Smooth muscle cell (in vitro differentiated cells): ENCODE measurements at regions not wholly inside any gene's neighbourhood (a gene's known extent, or its start where the extent isn't known, plus 50 kb on each side); places are given as distances from the start of the nearest gene placed in this dataset.
"Not testable (repeated sequence)": the region's sequence is repeated elsewhere in the genome, so short reads cannot be mapped to it uniquely, and the experiment has no call there.

Source experiments
- DNase-seq: peaks from one replicate; lab custom pipeline; 2025; ENCODE audit not compliant: unreplicated experiment; lab: John Stamatoyannopoulos, UW
- H2AFZ ChIP-seq: fragments of 200-600 bp; sonication (generic); 2 replicates; pipeline ENCODE4 v1.6.0; 2016; ENCODE audit warnings: antibody characterized with exemption, low read depth, mild to moderate bottlenecking
- H3F3A ChIP-seq: fragments of 200-600 bp; sonication (generic); 2 replicates; pipeline ENCODE4 v1.6.0; 2017; ENCODE audit warnings: antibody characterized with exemption, low read depth
- H3K27ac ChIP-seq: fragments of 200-600 bp; sonication (generic); 2 replicates; pipeline ENCODE4 v1.5.1; 2016; ENCODE audit warnings: low read depth, mild to moderate bottlenecking
- H3K27me3 ChIP-seq: fragments of 200-600 bp; sonication (generic); 2 replicates; pipeline ENCODE4 v1.6.1; 2016; ENCODE audit warnings: low read depth, mild to moderate bottlenecking
- H3K36me3 ChIP-seq: fragments of 200-600 bp; sonication (generic); 2 replicates; pipeline ENCODE4 v1.5.1; 2016; ENCODE audit warnings: low read depth
- H3K4me1 ChIP-seq: fragments of 200-600 bp; sonication (generic); 2 replicates; pipeline ENCODE4 v1.5.1; 2016; ENCODE audit warnings: low read depth
- H3K4me2 ChIP-seq: fragments of 200-600 bp; sonication (generic); 2 replicates; pipeline ENCODE4 v1.6.0; 2016; ENCODE audit warnings: mild to moderate bottlenecking
- H3K4me3 ChIP-seq: fragments of 200-600 bp; sonication (generic); 2 replicates; pipeline ENCODE4 v1.5.1; 2016; ENCODE audit warnings: mild to moderate bottlenecking
- H3K79me2 ChIP-seq: fragments of 200-600 bp; sonication (generic); 2 replicates; pipeline ENCODE4 v1.6.0; 2016; ENCODE audit warnings: low read depth, mild to moderate bottlenecking
- H3K9ac ChIP-seq: fragments of 200-600 bp; sonication (generic); 2 replicates; pipeline ENCODE4 v1.6.0; 2016; ENCODE audit warnings: low read depth
- H3K9me3 ChIP-seq: fragments of 200-600 bp; sonication (generic); replicated peaks from 2 replicates; pipeline ENCODE4 v1.5.1; 2016; ENCODE audit warnings: low read depth
- H4K20me1 ChIP-seq: fragments of 200-600 bp; sonication (generic); 2 replicates; pipeline ENCODE4 v1.6.0; 2016; ENCODE audit warnings: low read depth
- CTCF ChIP-seq: fragments of 200-600 bp; sonication (generic); IDR thresholded peaks from 2 replicates; pipeline ENCODE4 v1.5.1; 2017; ENCODE audit warnings: borderline replicate concordance, mild to moderate bottlenecking, antibody characterized with exemption; ENCODE audit not compliant: insufficient read depth, poor library complexity, severe bottlenecking
- WGBS: methylation state at CpG from one replicate; pipeline ENCODE4 v1.1.7; 2016; ENCODE audit warnings: low lambda C conversion rate; 5-methylcytosine and 5-hydroxymethylcytosine counted together

- peaks cover 13% of the 10 kb centered on the region for H3K9me3 ChIP-seq
- H3K4me2 ChIP-seq, result no peak overlapping the region
- no peaks in the 10 kb centered on the region for H3F3A ChIP-seq
- H4K20me1 ChIP-seq, result no peaks in the 10 kb centered on the region
- H3K27me3 ChIP-seq, result no peaks in the 10 kb centered on the region
- H3K9ac ChIP-seq, result no peak overlapping the region
- no peak for TF ChIP-seq CTCF
- H2AFZ ChIP-seq, result no peak overlapping the region
- H3K4me1 ChIP-seq, result no peaks in the 10 kb centered on the region
- H3K36me3 ChIP-seq, result no peaks in the 10 kb centered on the region
- H3K79me2 ChIP-seq, result no peaks in the 10 kb centered on the region
- no peak overlapping the region for H3K27ac ChIP-seq
- H3K4me3 ChIP-seq, result no peak overlapping the region
- DNase-seq, result no peak
Measured at GRCh38 chr2:160822006-160822405, 328.4 kb upstream of the RBMS1 start.

- DNase-seq, result no peak
- no peak overlapping the region for H3K9ac ChIP-seq
- TF ChIP-seq CTCF, result no peak
- H3K27ac ChIP-seq, result no peak overlapping the region
- no peak overlapping the region for H3K4me3 ChIP-seq
- no peaks in the 10 kb centered on the region for H3K4me1 ChIP-seq
- no peak overlapping the region for H2AFZ ChIP-seq
- WGBS, result 96% methylated on average over 1 of the region's 1 CpG
- H3K27me3 ChIP-seq, result no peaks in the 10 kb centered on the region
- no peaks in the 10 kb centered on the region for H3F3A ChIP-seq
- peaks cover 20% of the 10 kb centered on the region for H3K9me3 ChIP-seq
- H3K79me2 ChIP-seq, result no peaks in the 10 kb centered on the region
- H4K20me1 ChIP-seq, result no peaks in the 10 kb centered on the region
- H3K36me3 ChIP-seq, result no peaks in the 10 kb centered on the region
- no peak overlapping the region for H3K4me2 ChIP-seq
Measured at GRCh38 chr2:160825433-160825832, 331.8 kb upstream of the RBMS1 start.

GRCh38 chr2:160826496-160826895 is 332.9 kb upstream of the RBMS1 start:
- Histone ChIP-seq H3F3A (no peaks in the 10 kb centered on the region), H2AFZ (no peak overlapping the region), H3K4me1 (no peaks in the 10 kb centered on the region), H3K36me3 (no peaks in the 10 kb centered on the region), H3K4me2 (no peak overlapping the region), H3K27ac (no peak overlapping the region), H3K79me2 (no peaks in the 10 kb centered on the region), H3K9ac (no peak overlapping the region), H3K27me3 (no peaks in the 10 kb centered on the region), H3K4me3 (no peak overlapping the region), H4K20me1 (no peaks in the 10 kb centered on the region), H3K9me3 (peaks cover 20% of the 10 kb centered on the region)
- DNase-seq, result no peak
- TF ChIP-seq CTCF, result no peak

- WGBS, result 98% methylated on average over 3 of the region's 3 CpGs
- H3K36me3 ChIP-seq, result no peaks in the 10 kb centered on the region
- peaks cover 17% of the 10 kb centered on the region for H3K9me3 ChIP-seq
- DNase-seq, result no peak
- no peaks in the 10 kb centered on the region for H3K27me3 ChIP-seq
- H3K4me3 ChIP-seq, result no peak overlapping the region
- H3K4me2 ChIP-seq, result no peak overlapping the region
- no peaks in the 10 kb centered on the region for H4K20me1 ChIP-seq
- no peak for TF ChIP-seq CTCF
- no peaks in the 10 kb centered on the region for H3F3A ChIP-seq
- H3K9ac ChIP-seq, result no peak overlapping the region
- H3K4me1 ChIP-seq, result no peaks in the 10 kb centered on the region
- no peaks in the 10 kb centered on the region for H3K79me2 ChIP-seq
- H3K27ac ChIP-seq, result no peak overlapping the region
- H2AFZ ChIP-seq, result no peak overlapping the region
Measured at GRCh38 chr2:160828076-160828475, 332.2 kb upstream of the TANK start.

- not testable (repeated sequence) for H3K4me2 ChIP-seq, H3K27me3 ChIP-seq, H3K36me3 ChIP-seq, H3F3A ChIP-seq, H3K79me2 ChIP-seq, H2AFZ ChIP-seq, H3K4me1 ChIP-seq, H3K4me3 ChIP-seq, H3K27ac ChIP-seq, DNase-seq, H3K9ac ChIP-seq, H3K9me3 ChIP-seq, H4K20me1 ChIP-seq
- 96% methylated on average over 5 of the region's 5 CpGs for WGBS
Measured at GRCh38 chr2:160832381-160832780, 327.8 kb upstream of the TANK start.
